Keratinocyte (primary cell): ENCODE measurements at regions not wholly inside any gene's neighbourhood (a gene's known extent, or its start where the extent isn't known, plus 50 kb on each side); places are given as distances from the start of the nearest gene placed in this dataset.

ENCODE experiments used
- DNase-seq: peaks from one replicate; pipeline ENCODE4 v3.0.0-alpha.2; 2011; ENCODE audit warnings: low read depth, missing footprints, low spot score
- FAIRE-seq: peaks from 2 replicates; lab custom pipeline; 2011; peaks lifted over from hg19 to GRCh38; lab: Jason Lieb, UNC
- H2AFZ ChIP-seq: 2 replicates; pipeline ENCODE4 v1.6.0; 2012; ENCODE audit warnings: low read length, control low read depth, inconsistent platforms; ENCODE audit not compliant: control insufficient read depth
- H3K27ac ChIP-seq: 2 replicates; pipeline ENCODE4 v1.5.1; 2011; ENCODE audit warnings: low read length; ENCODE audit not compliant: control insufficient read depth, insufficient read depth
- H3K27me3 ChIP-seq: 3 replicates; pipeline ENCODE4 v1.6.0; 2011; ENCODE audit warnings: low read length; ENCODE audit not compliant: control insufficient read depth, insufficient read depth; ENCODE audit errors: extremely low read depth
- H3K36me3 ChIP-seq, 2 experiments: 2 replicates in 1 of 2; 3 replicates in 1 of 2; pipeline ENCODE4 v1.5.1; 2011; ENCODE audit warnings: low read length in 2 of 2, mild to moderate bottlenecking in 1 of 2; ENCODE audit not compliant: control insufficient read depth in 2 of 2, insufficient read depth in 2 of 2; ENCODE audit errors: extremely low read depth in 1 of 2
- H3K4me1 ChIP-seq: 3 replicates; pipeline ENCODE4 v1.5.1; 2011; ENCODE audit warnings: low read length; ENCODE audit not compliant: control insufficient read depth, insufficient read depth; ENCODE audit errors: extremely low read depth
- H3K4me2 ChIP-seq: 3 replicates; pipeline ENCODE4 v1.6.0; 2011; ENCODE audit warnings: low read depth, low read length; ENCODE audit not compliant: control insufficient read depth, insufficient read depth; ENCODE audit errors: extremely low read depth
- H3K4me3 ChIP-seq, 3 experiments: fragments of 200-600 bp in 1 of 3; sonication (generic) in 1 of 3; 2 replicates in 2 of 3; 3 replicates in 1 of 3; pipeline ENCODE4 v1.5.1; 2011 to 2016; ENCODE audit warnings: low read length in 3 of 3, mild to moderate bottlenecking in 3 of 3, control low read depth in 2 of 3, inconsistent platforms in 1 of 3, low read depth in 1 of 3, mixed read lengths in 1 of 3, mixed run types in 1 of 3, moderate library complexity in 1 of 3; ENCODE audit not compliant: control insufficient read depth in 2 of 3, insufficient read depth in 2 of 3; ENCODE audit errors: extremely low read depth in 1 of 3
- H3K79me2 ChIP-seq: 2 replicates; pipeline ENCODE4 v1.6.0; 2012; ENCODE audit warnings: low read length; ENCODE audit not compliant: control insufficient read depth, insufficient read depth
- H3K9ac ChIP-seq: 3 replicates; pipeline ENCODE4 v1.6.0; 2011; ENCODE audit warnings: low read length; ENCODE audit not compliant: control insufficient read depth, insufficient read depth; ENCODE audit errors: extremely low read depth
- H3K9me1 ChIP-seq: 3 replicates; pipeline ENCODE4 v1.6.0; 2011; ENCODE audit warnings: low read length; ENCODE audit not compliant: control insufficient read depth, insufficient read depth; ENCODE audit errors: extremely low read depth
- H3K9me3 ChIP-seq: 2 replicates; pipeline ENCODE4 v1.5.1; 2012; ENCODE audit warnings: low read depth, low read length; ENCODE audit not compliant: control insufficient read depth
- H4K20me1 ChIP-seq: 3 replicates; pipeline ENCODE4 v1.6.0; 2011; ENCODE audit warnings: low read length; ENCODE audit not compliant: control insufficient read depth, insufficient read depth; ENCODE audit errors: extremely low read depth
- CTCF ChIP-seq, 3 experiments: IDR thresholded peaks in 1 of 3; conservative IDR thresholded peaks in 1 of 3; optimal IDR thresholded peaks in 1 of 3; 2 replicates in 2 of 3; 3 replicates in 1 of 3; pipeline versions ENCODE3 to v1.5.1; 2011; ENCODE audit warnings: low read length in 3 of 3, mild to moderate bottlenecking in 3 of 3, moderate library complexity in 2 of 3, control low read depth in 1 of 3, inconsistent platforms in 1 of 3; ENCODE audit not compliant: insufficient read depth in 2 of 3; ENCODE audit errors: extremely low read depth in 1 of 3
- EZH2 ChIP-seq: IDR thresholded peaks from one replicate; pipeline ENCODE4 v1.6.1; 2012; ENCODE audit warnings: inconsistent platforms, mild to moderate bottlenecking, low read length, moderate library complexity
- dilution Hi-C: fragments of 300-500 bp; cut with MboI; formaldehyde crosslinking; loops from one replicate; pipeline ENCODE4 v1.7.0; 2020; ENCODE audit warnings: low sequenced_read_pairs; ENCODE audit not compliant: extremely low pct_ligation_motif_present

GRCh38 chr13:82221621-82222020 lies 1660.7 kb downstream of the SLITRK1 start:
- no peaks in the 10 kb centered on the region for H3K27me3 ChIP-seq
- TF ChIP-seq CTCF (optimal IDR thresholded peaks at IDR 0.05 in 1 of 3, IDR thresholded peaks at IDR 0.05 in 1 of 3, conservative IDR thresholded peaks at IDR 0.05 in 1 of 3; ENCODE audit: extremely low read depth in 1 of 3, insufficient read depth in 2 of 3, low read length in 3 of 3) (no peak), EZH2 (no peak)
- dilution Hi-C loops = no loop called here
- H3K79me2 ChIP-seq = no peaks in the 10 kb centered on the region
- no peak overlapping the region for H3K4me3 ChIP-seq
- no peaks in the 10 kb centered on the region for H3K9me3 ChIP-seq
- FAIRE-seq = no peak
- no peaks in the 10 kb centered on the region for H3K9me1 ChIP-seq
- H3K36me3 ChIP-seq = no peaks in the 10 kb centered on the region
- H3K9ac ChIP-seq = no peak overlapping the region
- H4K20me1 ChIP-seq = no peaks in the 10 kb centered on the region
- H3K27ac ChIP-seq = no peak overlapping the region
- H2AFZ ChIP-seq = no peak overlapping the region
- no peaks in the 10 kb centered on the region for H3K4me1 ChIP-seq
- no peak for DNase-seq
- no peak overlapping the region for H3K4me2 ChIP-seq

DNA sequence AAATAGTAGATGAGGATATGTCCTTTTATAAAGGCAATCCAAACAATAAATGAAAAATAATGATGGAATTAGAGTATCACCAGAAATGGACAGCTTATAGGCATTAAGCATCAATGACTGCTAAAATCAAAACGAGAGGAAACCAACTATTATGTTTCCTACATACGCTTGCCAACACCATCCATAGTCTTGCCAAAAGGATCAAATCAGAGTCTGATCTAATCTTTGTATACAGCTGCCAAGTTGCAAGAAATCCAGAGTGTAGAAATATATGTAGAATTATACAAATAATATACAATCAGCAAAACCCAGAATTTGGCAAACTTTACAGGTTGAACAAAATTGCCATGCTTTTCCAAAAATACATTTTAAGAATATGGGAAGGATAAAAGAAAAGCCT lies 1661.6 kb downstream of the SLITRK1 start:
- no peak for FAIRE-seq
- Histone ChIP-seq H4K20me1 (no peaks in the 10 kb centered on the region), H3K4me1 (no peaks in the 10 kb centered on the region), H3K79me2 (no peaks in the 10 kb centered on the region), H3K9ac (no peak overlapping the region), H3K27me3 (no peaks in the 10 kb centered on the region), H3K4me3 (no peak overlapping the region), H3K9me3 (no peaks in the 10 kb centered on the region), H3K27ac (no peak overlapping the region), H3K9me1 (no peaks in the 10 kb centered on the region), H3K36me3 (no peaks in the 10 kb centered on the region), H3K4me2 (no peak overlapping the region), H2AFZ (no peak overlapping the region)
- no peak for TF ChIP-seq EZH2
- TF ChIP-seq CTCF (optimal IDR thresholded peaks at IDR 0.05 in 1 of 3, IDR thresholded peaks at IDR 0.05 in 1 of 3, conservative IDR thresholded peaks at IDR 0.05 in 1 of 3; ENCODE audit: extremely low read depth in 1 of 3, insufficient read depth in 2 of 3, low read length in 3 of 3) = no peak
- dilution Hi-C loops = no loop called here
- DNase-seq = no peak
